Immature natural killer cell (primary cell): ENCODE measurements at regions not wholly inside any gene's neighbourhood (a gene's known extent, or its start where the extent isn't known, plus 50 kb on each side); places are given as distances from the start of the nearest gene placed in this dataset.

Experiments used
- DNase-seq, 3 donors: peaks; one replicate each; pipeline ENCODE4 v3.0.0; 2022; ENCODE audit warnings: mixed read lengths in 1 of 3
- H3K27ac Mint-ChIP-seq, 6 donors: one replicate each; pipeline ENCODE4 v1.8.0; 2020; ENCODE audit warnings: mixed read lengths in 6 of 6, mild to moderate bottlenecking in 5 of 6, inconsistent platforms in 4 of 6, moderate library complexity in 3 of 6
- H3K27me3 Mint-ChIP-seq, 3 donors: one replicate each; pipeline ENCODE4 v1.8.0; 2020 to 2021; ENCODE audit warnings: low read depth in 3 of 3, mild to moderate bottlenecking in 3 of 3, mixed read lengths in 3 of 3, moderate library complexity in 3 of 3, inconsistent platforms in 1 of 3
- H3K36me3 Mint-ChIP-seq, 3 donors: one replicate each; pipeline ENCODE4 v1.8.0; 2020; ENCODE audit warnings: mixed read lengths in 3 of 3, inconsistent platforms in 2 of 3, mild to moderate bottlenecking in 2 of 3
- H3K4me1 Mint-ChIP-seq, 2 donors: one replicate each; pipeline ENCODE4 v1.8.0; 2020; ENCODE audit warnings: inconsistent platforms in 2 of 2, mild to moderate bottlenecking in 2 of 2, mixed read lengths in 2 of 2, moderate library complexity in 1 of 2
- H3K4me3 Mint-ChIP-seq, 5 donors: one replicate each; pipeline ENCODE4 v1.8.0; 2020; ENCODE audit warnings: mild to moderate bottlenecking in 5 of 5, mixed read lengths in 5 of 5, inconsistent platforms in 3 of 5, moderate library complexity in 3 of 5
- H3K9me3 Mint-ChIP-seq, 6 donors: one replicate each; pipeline ENCODE4 v1.8.0; 2020; ENCODE audit warnings: mild to moderate bottlenecking in 6 of 6, mixed read lengths in 6 of 6, inconsistent platforms in 4 of 6, moderate library complexity in 3 of 6

DNA sequence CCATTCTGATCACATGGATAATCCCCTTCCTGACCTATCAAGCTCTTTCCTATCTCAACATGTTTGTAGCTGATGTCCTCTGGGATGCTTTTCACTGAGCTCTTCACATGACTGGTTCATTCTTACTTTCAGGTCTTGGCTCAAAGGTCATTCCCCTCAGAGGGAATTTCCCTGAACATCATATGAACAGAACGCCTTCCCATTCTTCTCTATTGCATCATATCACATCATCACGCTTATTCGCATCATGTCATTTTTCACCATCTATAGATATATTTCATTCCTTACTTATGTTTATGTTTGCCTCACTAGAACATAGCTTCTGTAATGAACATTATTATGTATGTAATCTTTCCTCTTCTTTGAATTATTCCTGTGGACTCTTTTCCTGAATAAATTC is 178.9 kb upstream of the APCDD1 start:
- no peaks in the 10 kb centered on the region for H3K4me1 Mint-ChIP-seq
- DNase-seq = no peak
- no peak overlapping the region for H3K4me3 Mint-ChIP-seq
- H3K36me3 Mint-ChIP-seq = no peaks in the 10 kb centered on the region
- no peaks in the 10 kb centered on the region for H3K9me3 Mint-ChIP-seq
- H3K27me3 Mint-ChIP-seq = peaks cover 0 to 8% (median 2%) of the 10 kb centered on the region in 3 donors
- no peak overlapping the region for H3K27ac Mint-ChIP-seq

DNA sequence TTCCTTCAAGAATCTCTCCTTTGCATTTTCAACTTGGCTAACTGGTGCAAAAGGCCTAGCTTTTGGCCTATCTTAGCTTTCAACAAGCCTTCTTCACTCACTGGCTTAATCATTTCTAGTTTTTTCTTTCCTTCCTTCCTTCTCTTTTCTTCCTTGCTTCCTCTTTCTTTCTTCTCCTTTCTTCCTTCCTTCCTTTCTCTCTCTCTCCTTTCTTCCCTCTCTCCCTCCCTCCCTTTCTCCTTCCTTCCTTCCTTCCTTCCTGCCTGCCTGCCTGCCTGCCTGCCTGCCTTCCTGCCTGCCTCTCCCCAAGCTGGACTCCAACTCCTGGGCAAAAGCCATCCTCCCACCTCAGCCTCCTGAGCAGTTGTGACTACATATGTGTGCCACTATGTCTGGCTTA is 176.2 kb upstream of the APCDD1 start:
- Mint-ChIP-seq H3K27ac (no peak overlapping the region), H3K4me3 (no peak overlapping the region)

DNA sequence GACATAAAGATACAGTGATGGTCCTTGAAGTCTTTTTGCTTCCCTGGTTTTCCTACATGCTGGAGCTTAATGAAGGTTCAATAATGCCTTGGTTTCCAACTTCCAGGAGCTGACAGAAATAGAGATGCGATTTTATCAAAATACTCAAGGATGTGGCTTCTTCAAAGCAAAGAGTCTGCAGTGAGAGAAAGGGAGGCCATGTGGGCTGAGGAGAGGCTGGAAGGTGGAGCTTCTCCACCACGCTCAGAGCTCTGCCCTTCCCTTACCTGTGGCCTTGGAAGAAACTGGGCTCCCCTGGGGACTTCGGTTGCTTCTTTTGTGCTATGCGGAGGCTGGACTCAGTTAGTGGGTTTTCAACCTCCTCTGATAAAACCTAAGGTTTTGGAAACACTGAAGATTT is 175.0 kb upstream of the APCDD1 start:
- Mint-ChIP-seq H3K36me3 (no peaks in the 10 kb centered on the region), H3K27ac (no peak overlapping the region)
- no peak for DNase-seq

More for the DNA sequence above, 176.2 kb upstream of the APCDD1 start:
- no peak for DNase-seq
- no peaks in the 10 kb centered on the region for H3K9me3 Mint-ChIP-seq
- peaks cover 0 to 9% (median 2%) of the 10 kb centered on the region in 3 donors for H3K27me3 Mint-ChIP-seq
- no peaks in the 10 kb centered on the region for H3K36me3 Mint-ChIP-seq
- no peaks in the 10 kb centered on the region for H3K4me1 Mint-ChIP-seq

DNA sequence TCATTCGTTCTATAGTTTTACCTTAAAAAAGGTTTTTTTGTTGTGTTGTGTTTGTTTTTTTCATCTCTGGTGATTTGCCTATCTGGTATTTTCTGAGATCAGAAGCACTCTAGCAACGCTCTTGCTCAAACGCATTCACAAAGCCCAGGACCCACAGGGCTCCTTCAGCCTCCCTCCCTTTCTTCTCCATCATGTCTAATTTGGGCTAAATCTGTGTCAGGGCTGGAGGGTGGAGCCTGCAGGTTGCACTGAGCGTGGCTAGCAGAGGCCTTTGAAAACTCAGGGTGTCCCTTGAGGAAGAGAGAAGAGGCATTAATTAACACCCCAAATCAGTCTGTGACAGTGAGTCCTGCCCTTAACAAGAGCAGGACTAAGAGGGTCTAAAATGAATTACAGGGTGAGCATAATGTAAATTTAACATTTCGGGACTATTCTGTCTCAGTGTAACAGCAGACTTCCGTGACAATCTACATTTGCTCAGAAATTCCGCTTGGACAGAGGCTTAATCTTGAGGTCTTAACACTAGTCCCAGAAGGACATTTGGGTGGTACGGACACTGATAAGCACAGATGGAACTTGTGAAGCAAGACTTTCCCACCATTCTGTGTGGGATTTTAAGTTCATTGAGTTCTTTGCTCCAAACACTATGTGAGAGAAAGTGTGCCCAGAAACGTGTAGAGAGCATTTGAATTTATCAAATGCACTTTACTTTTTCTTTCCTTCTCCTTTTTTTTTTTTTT is 174.4 kb upstream of the APCDD1 start:
- Mint-ChIP-seq H3K9me3 (no peaks in the 10 kb centered on the region), H3K27ac (no peak overlapping the region), H3K4me1 (no peaks in the 10 kb centered on the region), H3K36me3 (no peaks in the 10 kb centered on the region), H3K27me3 (peaks cover 0 to 8% (median 2%) of the 10 kb centered on the region in 3 donors), H3K4me3 (no peak overlapping the region)
- DNase-seq = no peak

More for the DNA sequence above, 175.0 kb upstream of the APCDD1 start:
- Mint-ChIP-seq H3K27me3 (peaks cover 0 to 8% (median 0%) of the 10 kb centered on the region in 3 donors), H3K4me3 (no peak overlapping the region), H3K9me3 (no peaks in the 10 kb centered on the region), H3K4me1 (no peaks in the 10 kb centered on the region)

DNA sequence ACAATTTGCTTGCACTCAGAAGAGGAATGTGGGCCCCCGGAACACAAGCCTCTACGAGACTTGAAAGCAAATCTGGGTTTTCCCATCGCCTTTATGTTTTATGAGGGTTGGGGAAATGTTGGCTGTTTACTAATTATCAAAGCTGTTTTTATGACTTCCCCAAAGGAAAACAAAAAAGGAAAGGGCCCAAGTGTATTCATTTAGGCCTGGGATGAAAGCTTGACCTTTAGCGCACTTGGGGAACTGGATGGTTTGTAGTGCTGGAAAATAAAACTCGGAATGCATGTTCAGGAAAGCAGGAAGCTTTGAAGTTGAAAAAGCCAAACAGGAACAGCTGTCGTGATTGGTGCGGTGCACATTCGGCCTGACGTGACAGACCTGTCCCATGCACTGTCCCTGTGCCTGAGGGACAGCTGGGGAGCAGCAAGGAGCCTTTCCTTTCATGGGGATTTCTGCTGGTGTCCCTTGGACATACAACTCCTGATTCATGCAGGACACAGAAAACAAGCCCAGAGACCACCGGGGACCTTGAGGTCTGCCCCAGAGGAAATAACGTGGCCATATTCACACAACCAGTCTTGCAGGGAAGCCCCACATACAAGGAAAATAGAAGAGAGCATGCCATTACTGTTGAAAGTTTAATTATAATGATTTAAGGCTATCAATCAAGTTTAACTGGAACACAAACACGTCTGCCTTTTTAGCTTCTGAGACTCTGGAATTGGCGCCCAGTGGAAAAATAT is 169.7 kb upstream of the APCDD1 start:
- Mint-ChIP-seq H3K27me3 (peaks cover 0 to 11% (median 2%) of the 10 kb centered on the region in 3 donors), H3K9me3 (peaks cover 0 to 6% (median 0%) of the 10 kb centered on the region in 6 donors), H3K4me1 (no peaks in the 10 kb centered on the region), H3K27ac (no peak overlapping the region), H3K36me3 (no peaks in the 10 kb centered on the region), H3K4me3 (no peak overlapping the region)
- DNase-seq = no peak

DNA sequence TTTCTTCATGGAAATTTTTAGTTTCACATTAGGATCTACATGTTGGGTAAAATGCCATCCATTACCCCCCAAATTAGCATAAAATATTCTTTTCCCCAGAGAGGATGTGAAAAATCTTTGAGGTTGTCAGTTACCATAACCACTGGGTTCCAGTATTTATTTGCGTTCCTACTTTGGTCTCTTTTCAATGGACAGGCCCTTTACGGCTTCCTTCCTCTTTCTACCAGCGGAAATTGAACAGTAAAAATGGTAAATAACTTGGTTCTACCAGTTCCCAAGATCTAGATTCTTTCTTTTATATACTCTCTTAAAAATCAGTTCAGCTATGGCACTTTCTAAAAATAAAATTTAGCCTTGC is 169.2 kb upstream of the APCDD1 start:
- H3K27ac Mint-ChIP-seq = no peak overlapping the region
- no peaks in the 10 kb centered on the region for H3K36me3 Mint-ChIP-seq
- H3K4me3 Mint-ChIP-seq = no peak overlapping the region
- DNase-seq = no peak
- peaks cover 0 to 6% (median 0%) of the 10 kb centered on the region in 6 donors for H3K9me3 Mint-ChIP-seq
- H3K27me3 Mint-ChIP-seq = peaks cover 0 to 7% (median 2%) of the 10 kb centered on the region in 3 donors
- no peaks in the 10 kb centered on the region for H3K4me1 Mint-ChIP-seq

DNA sequence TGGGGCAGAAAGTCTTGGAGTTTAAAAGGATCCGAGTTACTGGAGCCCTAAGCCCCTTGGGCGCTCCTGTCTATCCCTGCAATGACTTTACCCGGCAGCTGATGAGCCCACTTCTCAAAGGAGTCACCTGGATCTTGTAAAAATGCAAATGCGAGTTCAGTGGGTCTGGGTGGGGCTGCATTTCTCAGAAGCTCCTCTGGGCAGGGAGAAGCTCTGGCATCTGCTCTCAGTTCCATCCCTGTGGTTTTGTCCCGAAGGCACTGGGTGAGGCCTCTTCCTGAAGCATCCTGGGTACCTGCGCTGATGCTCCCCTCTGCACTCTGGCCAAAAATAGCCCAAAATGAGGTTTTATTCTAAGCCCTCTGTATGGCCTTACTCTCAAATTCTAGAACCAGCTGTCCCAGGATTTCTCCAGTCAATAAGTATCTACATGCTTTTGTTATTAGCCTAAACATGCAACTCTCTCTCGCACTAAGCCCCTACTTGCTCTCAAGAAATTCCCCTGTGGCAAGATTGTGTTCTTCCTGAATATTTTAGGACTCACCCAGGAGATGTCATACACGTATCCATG is 167.8 kb upstream of the APCDD1 start:
- peaks cover 0 to 7% (median 2%) of the 10 kb centered on the region in 3 donors for H3K27me3 Mint-ChIP-seq
- no peak overlapping the region for H3K4me3 Mint-ChIP-seq
- H3K27ac Mint-ChIP-seq = no peak overlapping the region
- DNase-seq = no peak
- H3K4me1 Mint-ChIP-seq = no peaks in the 10 kb centered on the region
- H3K9me3 Mint-ChIP-seq = peaks cover 0 to 6% (median 0%) of the 10 kb centered on the region in 6 donors
- no peaks in the 10 kb centered on the region for H3K36me3 Mint-ChIP-seq

DNA sequence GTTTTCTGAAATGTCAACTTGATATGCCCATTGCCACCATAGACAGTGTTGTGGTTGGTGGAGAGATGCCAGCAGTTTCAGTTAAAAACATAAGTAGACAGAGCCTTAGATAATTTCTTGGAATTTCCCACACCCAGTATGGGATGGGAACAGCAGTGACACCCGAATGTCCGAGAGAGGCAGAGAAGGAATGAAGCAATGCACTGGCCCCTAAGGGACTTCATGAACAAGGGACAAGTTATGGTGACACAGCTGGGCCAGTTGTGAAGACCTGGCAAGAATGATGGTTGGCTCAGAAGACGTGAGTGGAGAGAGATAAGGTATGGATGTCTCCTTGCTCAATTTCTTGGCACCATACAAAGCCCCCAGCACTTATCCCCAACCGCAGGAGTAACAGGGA is 165.2 kb upstream of the APCDD1 start:
- no peaks in the 10 kb centered on the region for H3K36me3 Mint-ChIP-seq
- no peak overlapping the region for H3K27ac Mint-ChIP-seq
- DNase-seq = no peak
- H3K27me3 Mint-ChIP-seq = peaks cover 0 to 4% (median 4%) of the 10 kb centered on the region in 3 donors
- no peaks in the 10 kb centered on the region for H3K4me1 Mint-ChIP-seq
- no peak overlapping the region for H3K4me3 Mint-ChIP-seq
- H3K9me3 Mint-ChIP-seq = peaks cover 0 to 6% (median 0%) of the 10 kb centered on the region in 6 donors

DNA sequence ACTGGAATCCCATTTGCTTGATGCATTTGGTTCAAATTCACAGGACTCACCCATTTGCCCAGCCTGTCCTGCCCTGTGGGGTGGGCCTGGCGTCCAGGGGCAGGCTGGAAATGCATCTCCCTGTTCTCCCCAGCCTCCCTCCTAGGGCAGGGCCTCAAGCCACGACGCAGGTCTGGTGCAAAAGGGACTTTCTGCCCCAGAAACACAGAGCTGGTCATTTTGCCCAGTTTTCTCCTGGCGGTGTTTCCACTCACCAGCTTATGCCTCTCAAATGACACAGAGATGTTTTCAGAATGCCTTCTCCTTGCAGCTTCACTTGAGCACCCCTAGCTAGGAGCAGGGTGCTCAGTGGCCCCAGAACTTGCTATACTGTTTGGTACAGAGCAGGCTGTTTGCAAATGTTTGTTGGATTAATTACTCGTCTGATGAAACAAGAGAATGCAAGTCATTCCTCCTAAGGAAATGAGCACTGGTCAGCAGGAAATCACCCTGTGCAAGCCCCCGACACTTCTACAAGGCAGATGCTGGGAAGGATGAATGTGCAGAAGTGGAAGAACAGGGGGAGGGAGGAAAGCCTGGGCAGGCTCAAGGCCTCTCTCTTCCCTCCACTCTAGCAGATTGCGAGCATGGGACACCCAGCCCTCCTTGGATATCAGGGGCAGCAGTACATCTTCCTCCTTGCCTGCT is 164.3 kb upstream of the APCDD1 start:
- Mint-ChIP-seq H3K27me3 (peaks cover 0 to 4% (median 2%) of the 10 kb centered on the region in 3 donors), H3K36me3 (no peaks in the 10 kb centered on the region), H3K4me3 (no peak overlapping the region), H3K27ac (no peak overlapping the region), H3K4me1 (no peaks in the 10 kb centered on the region), H3K9me3 (peaks cover 0 to 6% (median 0%) of the 10 kb centered on the region in 6 donors)
- no peak for DNase-seq

DNA sequence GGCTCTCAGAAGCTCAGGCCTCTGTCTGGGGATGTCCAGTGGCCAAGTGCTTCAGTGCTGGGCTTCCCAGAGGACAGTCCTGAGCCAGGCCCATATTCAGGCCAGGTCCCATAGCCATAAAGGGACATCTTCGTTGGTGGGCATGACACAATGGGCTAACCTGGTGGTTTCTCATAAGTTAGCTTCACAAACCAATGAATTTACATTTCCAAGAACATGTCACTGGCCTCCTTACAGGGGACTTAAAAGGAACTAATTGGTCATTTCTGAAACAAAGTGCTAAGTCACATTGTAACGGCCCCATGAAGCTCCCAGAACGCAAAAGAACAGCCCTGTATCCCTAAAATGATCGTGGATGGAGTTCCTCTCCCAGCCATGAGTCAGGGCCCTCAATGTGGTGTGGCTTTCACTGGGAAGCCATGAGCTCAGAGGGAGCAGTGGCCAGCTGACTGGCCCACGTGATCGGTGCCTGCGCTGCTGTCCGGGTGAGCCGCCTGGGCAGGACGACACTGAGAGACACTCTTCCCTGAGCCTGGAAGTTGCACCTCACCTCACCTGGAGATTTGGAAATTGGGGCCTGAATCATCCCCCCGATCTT is 163.7 kb upstream of the APCDD1 start:
- Mint-ChIP-seq H3K27ac (no peak overlapping the region), H3K36me3 (no peaks in the 10 kb centered on the region), H3K4me1 (no peaks in the 10 kb centered on the region), H3K9me3 (peaks cover 0 to 6% (median 0%) of the 10 kb centered on the region in 6 donors), H3K27me3 (peaks cover 0 to 4% (median 2%) of the 10 kb centered on the region in 3 donors), H3K4me3 (no peak overlapping the region)
- no peak for DNase-seq

DNA sequence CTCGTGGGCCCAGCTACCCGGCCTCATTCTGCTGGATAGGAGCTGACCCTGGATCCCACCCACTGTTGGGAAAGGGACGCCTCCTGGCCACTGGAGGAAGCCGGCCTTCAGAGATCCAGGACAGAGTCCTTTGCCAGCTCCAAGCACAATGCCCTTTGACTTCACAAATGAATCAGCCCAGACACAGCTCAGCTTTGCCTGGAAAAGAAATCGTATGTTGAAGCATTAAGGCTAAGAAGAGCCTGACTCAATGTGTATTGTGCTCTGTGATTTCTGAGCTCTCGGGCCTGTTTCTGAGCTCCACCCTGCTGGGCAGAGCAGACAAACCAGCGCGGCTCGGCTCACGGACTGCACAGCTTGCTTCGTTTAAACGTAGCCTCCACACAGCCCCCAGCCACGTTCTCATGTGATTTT is 162.9 kb upstream of the APCDD1 start:
- H3K36me3 Mint-ChIP-seq = no peaks in the 10 kb centered on the region
- H3K27ac Mint-ChIP-seq = no peak overlapping the region
- no peak overlapping the region for H3K4me3 Mint-ChIP-seq

DNA sequence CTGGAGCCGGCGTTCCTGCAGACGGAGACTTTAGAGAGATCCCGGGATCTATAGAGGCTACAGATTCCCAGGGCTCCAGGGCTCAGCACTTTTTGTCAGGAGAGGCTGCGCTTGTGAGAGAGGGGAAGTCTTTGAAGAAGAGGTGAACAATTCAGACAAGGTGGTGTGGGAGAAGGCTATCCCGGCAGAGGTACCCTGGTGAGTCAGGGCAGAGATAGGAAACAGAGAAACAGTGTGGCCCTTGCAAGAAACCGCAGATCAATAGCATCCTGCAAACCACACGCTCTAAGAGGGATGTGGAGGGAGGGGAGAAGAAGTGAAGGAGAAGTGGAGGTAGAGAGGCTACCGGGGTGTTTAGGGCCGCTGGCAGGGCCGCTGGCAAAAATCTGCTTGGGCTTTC is 160.5 kb upstream of the APCDD1 start:
- Mint-ChIP-seq H3K4me1 (no peaks in the 10 kb centered on the region), H3K27me3 (peaks cover 0 to 2% (median under 1%) of the 10 kb centered on the region in 3 donors), H3K9me3 (peaks cover 0 to 4% (median 0%) of the 10 kb centered on the region in 6 donors), H3K4me3 (no peak overlapping the region), H3K36me3 (no peaks in the 10 kb centered on the region), H3K27ac (no peak overlapping the region)
- no peak for DNase-seq

More for the DNA sequence above, 162.9 kb upstream of the APCDD1 start:
- peaks cover 0 to 4% (median 2%) of the 10 kb centered on the region in 3 donors for H3K27me3 Mint-ChIP-seq
- no peak for DNase-seq
- peaks cover 0 to 6% (median 0%) of the 10 kb centered on the region in 6 donors for H3K9me3 Mint-ChIP-seq
- H3K4me1 Mint-ChIP-seq = no peaks in the 10 kb centered on the region

DNA sequence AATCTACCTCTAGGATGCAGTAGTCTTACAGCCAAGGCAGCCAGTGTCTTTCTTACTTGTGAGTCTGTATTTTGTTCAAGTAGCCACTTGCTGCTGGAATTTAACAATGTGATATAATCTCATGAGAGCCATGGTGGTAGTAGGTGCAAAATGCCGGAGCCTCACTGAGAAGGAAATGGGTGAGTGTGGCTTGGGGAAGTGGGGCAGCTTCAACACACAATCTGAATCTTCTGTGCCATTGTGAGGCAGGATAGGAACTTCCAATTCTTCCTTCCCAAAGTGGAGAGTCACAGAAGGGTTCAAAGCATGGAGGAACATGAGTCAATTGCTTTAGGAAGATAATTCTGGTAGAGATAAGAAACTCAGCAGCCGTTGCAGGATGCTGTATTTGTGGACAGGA is 158.7 kb upstream of the APCDD1 start:
- no peak for DNase-seq
- Mint-ChIP-seq H3K27ac (peak overlapping the region in 1 of 6 donors; percentile 32), H3K4me3 (no peak overlapping the region), H3K36me3 (no peaks in the 10 kb centered on the region), H3K4me1 (no peaks in the 10 kb centered on the region), H3K9me3 (peaks cover 0 to 4% (median 0%) of the 10 kb centered on the region in 6 donors), H3K27me3 (peaks cover 0 to 2% (median 0%) of the 10 kb centered on the region in 3 donors)
